CD14-positive monocyte (primary cell): ENCODE measurements at regions not wholly inside any gene's neighbourhood (a gene's known extent, or its start where the extent isn't known, plus 50 kb on each side); places are given as distances from the start of the nearest gene placed in this dataset.

Experiments
- DNase-seq, 3 donors: peaks; one replicate each; pipeline ENCODE4 v3.0.0-alpha.2; 2011 to 2022
- H2AFZ ChIP-seq: 2 replicates; pipeline ENCODE4 v1.6.0; 2012; ENCODE audit warnings: mild to moderate bottlenecking, low read depth, low read length, inconsistent platforms; ENCODE audit not compliant: insufficient read depth, poor library complexity, severe bottlenecking
- H3K27ac ChIP-seq, 2 donors: 1 replicate in 1 of 2; 2 replicates in 1 of 2; pipeline ENCODE4 v1.5.1; 2012 to 2013; ENCODE audit warnings: low read length in 2 of 2, control low read depth in 1 of 2, inconsistent platforms in 1 of 2, low read depth in 1 of 2, mild to moderate bottlenecking in 1 of 2
- H3K27me3 ChIP-seq, 2 donors: one replicate each; pipeline versions ENCODE4 v1.6.0 to v1.6.1; 2011 to 2013; ENCODE audit warnings: low read length in 2 of 2; ENCODE audit not compliant: control insufficient read depth in 2 of 2, insufficient read depth in 2 of 2
- H3K36me3 ChIP-seq, 2 donors: replicated peaks in 1 of 2; 1 replicate in 1 of 2; 2 replicates in 1 of 2; pipeline versions ENCODE4 v1.5.1 to v1.6.1; 2012 to 2013; ENCODE audit warnings: low read length in 2 of 2, control low read depth in 1 of 2, inconsistent platforms in 1 of 2, mild to moderate bottlenecking in 1 of 2; ENCODE audit not compliant: insufficient read depth in 2 of 2, control insufficient read depth in 1 of 2
- H3K4me1 ChIP-seq, 2 donors: 1 replicate in 1 of 2; 2 replicates in 1 of 2; pipeline versions ENCODE4 v1.5.1 to v1.6.1; 2012 to 2013; ENCODE audit warnings: low read length in 2 of 2, control low read depth in 1 of 2, inconsistent platforms in 1 of 2, mild to moderate bottlenecking in 1 of 2, moderate library complexity in 1 of 2; ENCODE audit not compliant: insufficient read depth in 2 of 2, control insufficient read depth in 1 of 2
- H3K4me2 ChIP-seq: replicated peaks from 2 replicates; pipeline ENCODE3; 2012; ENCODE audit warnings: low read length, moderate library complexity, mild to moderate bottlenecking; ENCODE audit not compliant: poor library complexity, severe bottlenecking; ENCODE audit errors: extremely low read depth
- H3K4me3 ChIP-seq, 3 experiments: fragments of 200-600 bp in 1 of 3; sonication (generic) in 1 of 3; replicated peaks in 1 of 3; 1 replicate in 2 of 3; 2 replicates in 1 of 3; pipeline ENCODE4 v1.5.1; 2011 to 2013; ENCODE audit warnings: low read length in 3 of 3, mild to moderate bottlenecking in 3 of 3, control low read depth in 2 of 3, low read depth in 2 of 3, inconsistent platforms in 1 of 3, moderate library complexity in 1 of 3
- H3K79me2 ChIP-seq: 2 replicates; pipeline ENCODE4 v1.6.0; 2012; ENCODE audit warnings: mild to moderate bottlenecking, control low read depth, inconsistent platforms, low read length, moderate library complexity; ENCODE audit not compliant: insufficient read depth
- H3K9ac ChIP-seq: 2 replicates; pipeline ENCODE4 v1.6.0; 2017; ENCODE audit warnings: low read length, mild to moderate bottlenecking; ENCODE audit not compliant: insufficient read depth, poor library complexity, severe bottlenecking
- H3K9me3 ChIP-seq, 2 donors: replicated peaks in 1 of 2; 1 replicate in 1 of 2; 2 replicates in 1 of 2; pipeline versions ENCODE4 v1.5.1 to v1.6.1; 2012 to 2013; ENCODE audit warnings: low read length in 2 of 2, control low read depth in 1 of 2; ENCODE audit not compliant: control insufficient read depth in 1 of 2, insufficient read depth in 1 of 2
- H4K20me1 ChIP-seq: 2 replicates; pipeline ENCODE4 v1.6.0; 2012; ENCODE audit warnings: mild to moderate bottlenecking, low read length, control low read depth, moderate library complexity; ENCODE audit not compliant: insufficient read depth
- H3K27ac Mint-ChIP-seq, 7 donors: one replicate each; pipeline ENCODE4 v1.8.0; 2020; ENCODE audit warnings: mild to moderate bottlenecking in 7 of 7, mixed read lengths in 7 of 7, moderate library complexity in 6 of 7, inconsistent platforms in 2 of 7
- H3K27me3 Mint-ChIP-seq, 3 donors: one replicate each; pipeline ENCODE4 v1.8.0; 2021 to 2022; ENCODE audit warnings: low read depth in 3 of 3, mild to moderate bottlenecking in 3 of 3, mixed read lengths in 3 of 3, moderate library complexity in 3 of 3, inconsistent platforms in 1 of 3
- H3K36me3 Mint-ChIP-seq, 2 donors: one replicate each; pipeline ENCODE4 v1.8.0; 2020; ENCODE audit warnings: mixed read lengths in 2 of 2, inconsistent platforms in 1 of 2, mild to moderate bottlenecking in 1 of 2
- H3K4me1 Mint-ChIP-seq: one replicate; pipeline ENCODE4 v1.8.0; 2020; ENCODE audit warnings: mild to moderate bottlenecking, mixed read lengths
- H3K4me3 Mint-ChIP-seq, 2 donors: one replicate each; pipeline ENCODE4 v1.8.0; 2020; ENCODE audit warnings: mild to moderate bottlenecking in 2 of 2, mixed read lengths in 2 of 2, moderate library complexity in 1 of 2
- H3K9me3 Mint-ChIP-seq, 7 donors: one replicate each; pipeline ENCODE4 v1.8.0; 2020 to 2022; ENCODE audit warnings: mixed read lengths in 7 of 7, mild to moderate bottlenecking in 6 of 7, moderate library complexity in 6 of 7, inconsistent platforms in 2 of 7
- whole genome bisulfite sequencing: methylation state at CpG from one replicate; pipeline ENCODE4 v1.1.5; 2013; ENCODE audit warnings: missing lambda C conversion rate; ENCODE audit not compliant: insufficient coverage; 5-methylcytosine and 5-hydroxymethylcytosine counted together
- intact Hi-C, 2 donors: fragments of 100-400 bp; cut with micrococcal nuclease; formaldehyde crosslinking; loops; one replicate each; pipeline versions ENCODE4 v1.15.0 to v1.15.1; 2023
- TF ChIP-seq, protein P1 (sequence below): fragments of 200-600 bp; IDR thresholded peaks from one replicate; pipeline ENCODE4 v1.8.0; 2022; ENCODE audit warnings: antibody characterized with exemption, mild to moderate bottlenecking

- H2AFZ ChIP-seq = no peak overlapping the region
- no peaks in the 10 kb centered on the region for H3K36me3 ChIP-seq
- peaks cover 0 to 2% (median 0%) of the 10 kb centered on the region in 7 donors for H3K9me3 Mint-ChIP-seq
- no peak overlapping the region for H3K4me3 Mint-ChIP-seq
- DNase-seq = no peak
- TF ChIP-seq, protein P1, sequence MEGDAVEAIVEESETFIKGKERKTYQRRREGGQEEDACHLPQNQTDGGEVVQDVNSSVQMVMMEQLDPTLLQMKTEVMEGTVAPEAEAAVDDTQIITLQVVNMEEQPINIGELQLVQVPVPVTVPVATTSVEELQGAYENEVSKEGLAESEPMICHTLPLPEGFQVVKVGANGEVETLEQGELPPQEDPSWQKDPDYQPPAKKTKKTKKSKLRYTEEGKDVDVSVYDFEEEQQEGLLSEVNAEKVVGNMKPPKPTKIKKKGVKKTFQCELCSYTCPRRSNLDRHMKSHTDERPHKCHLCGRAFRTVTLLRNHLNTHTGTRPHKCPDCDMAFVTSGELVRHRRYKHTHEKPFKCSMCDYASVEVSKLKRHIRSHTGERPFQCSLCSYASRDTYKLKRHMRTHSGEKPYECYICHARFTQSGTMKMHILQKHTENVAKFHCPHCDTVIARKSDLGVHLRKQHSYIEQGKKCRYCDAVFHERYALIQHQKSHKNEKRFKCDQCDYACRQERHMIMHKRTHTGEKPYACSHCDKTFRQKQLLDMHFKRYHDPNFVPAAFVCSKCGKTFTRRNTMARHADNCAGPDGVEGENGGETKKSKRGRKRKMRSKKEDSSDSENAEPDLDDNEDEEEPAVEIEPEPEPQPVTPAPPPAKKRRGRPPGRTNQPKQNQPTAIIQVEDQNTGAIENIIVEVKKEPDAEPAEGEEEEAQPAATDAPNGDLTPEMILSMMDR = no peak
- H3K27ac Mint-ChIP-seq = no peak overlapping the region
- no peaks in the 10 kb centered on the region for H3K9me3 ChIP-seq
- no peak overlapping the region for H3K4me3 ChIP-seq
- no peaks in the 10 kb centered on the region for H3K36me3 Mint-ChIP-seq
- no peaks in the 10 kb centered on the region for H3K27me3 Mint-ChIP-seq
- H3K79me2 ChIP-seq = no peaks in the 10 kb centered on the region
- H3K4me1 Mint-ChIP-seq = no peaks in the 10 kb centered on the region
- no peaks in the 10 kb centered on the region for H3K27me3 ChIP-seq
- H3K9ac ChIP-seq = no peak overlapping the region
- intact Hi-C loops = no loop called here
- H3K4me1 ChIP-seq = no peaks in the 10 kb centered on the region
- H3K27ac ChIP-seq = no peak overlapping the region
- no peak overlapping the region for H3K4me2 ChIP-seq
- H4K20me1 ChIP-seq = no peaks in the 10 kb centered on the region
Measured at GRCh38 chr6:133629970-133630369, 258.9 kb upstream of the TCF21 start.

GRCh38 chr6:133630651-133631050, 258.3 kb upstream of the TCF21 start:
- TF ChIP-seq, protein P1 = no peak
- Mint-ChIP-seq H3K36me3 (no peaks in the 10 kb centered on the region), H3K27ac (no peak overlapping the region), H3K4me3 (no peak overlapping the region), H3K27me3 (no peaks in the 10 kb centered on the region), H3K4me1 (no peaks in the 10 kb centered on the region), H3K9me3 (peaks cover 0 to 2% (median 0%) of the 10 kb centered on the region in 7 donors)
- Histone ChIP-seq H3K9ac (no peak overlapping the region), H4K20me1 (no peaks in the 10 kb centered on the region), H3K4me2 (no peak overlapping the region), H3K79me2 (no peaks in the 10 kb centered on the region), H2AFZ (no peak overlapping the region), H3K4me1 (no peaks in the 10 kb centered on the region), H3K36me3 (no peaks in the 10 kb centered on the region), H3K9me3 (no peaks in the 10 kb centered on the region), H3K27ac (no peak overlapping the region), H3K4me3 (no peak overlapping the region), H3K27me3 (no peaks in the 10 kb centered on the region)
- WGBS = 40% methylated on average over 1 of the region's 2 CpGs
- DNase-seq = no peak
- intact Hi-C loops = no loop called here
